GM13976 (cell line): ENCODE measurements at regions not wholly inside any gene's neighbourhood (a gene's known extent, or its start where the extent isn't known, plus 50 kb on each side); places are given as distances from the start of the nearest gene placed in this dataset.

Experiments
- DNase-seq: peaks from one replicate; pipeline ENCODE4 v3.0.0; 2012; ENCODE audit warnings: low spot score
- in situ Hi-C: fragments of 300-500 bp; cut with MboI; formaldehyde crosslinking; loops from one replicate; pipeline ENCODE4 v1.12.0; 2022; ENCODE audit warnings: low sequenced_read_pairs, mixed read lengths, inconsistent platforms; ENCODE audit not compliant: unreplicated experiment
- TF ChIP-seq, protein P1 (sequence below): IDR thresholded peaks from 2 replicates; pipeline ENCODE4 v1.5.1; 2012; ENCODE audit warnings: borderline replicate concordance, mild to moderate bottlenecking; ENCODE audit not compliant: insufficient read depth; ENCODE audit errors: extremely low read depth, missing control alignments, control extremely low read depth

DNA sequence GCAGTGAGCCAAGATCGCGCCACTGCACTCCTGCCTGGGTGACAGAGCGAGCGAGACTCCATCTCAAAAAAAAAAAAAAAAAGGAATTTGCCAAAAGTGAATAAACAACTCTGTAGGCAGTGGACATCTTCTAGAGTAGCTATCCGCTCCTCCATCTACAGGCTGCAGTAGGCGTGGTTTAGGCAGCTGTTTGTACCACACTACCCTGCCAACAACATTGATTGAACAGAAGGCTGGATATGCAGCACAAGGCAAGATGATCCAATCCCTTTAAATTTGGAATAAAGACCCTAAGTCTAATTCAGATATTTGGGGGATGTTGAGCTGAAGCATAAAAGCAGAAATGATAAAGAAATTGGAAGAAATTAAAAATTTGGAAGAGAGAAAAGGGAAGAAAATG is 141.6 kb downstream of the TES start:
- no peak for DNase-seq
- TF ChIP-seq, protein P1, sequence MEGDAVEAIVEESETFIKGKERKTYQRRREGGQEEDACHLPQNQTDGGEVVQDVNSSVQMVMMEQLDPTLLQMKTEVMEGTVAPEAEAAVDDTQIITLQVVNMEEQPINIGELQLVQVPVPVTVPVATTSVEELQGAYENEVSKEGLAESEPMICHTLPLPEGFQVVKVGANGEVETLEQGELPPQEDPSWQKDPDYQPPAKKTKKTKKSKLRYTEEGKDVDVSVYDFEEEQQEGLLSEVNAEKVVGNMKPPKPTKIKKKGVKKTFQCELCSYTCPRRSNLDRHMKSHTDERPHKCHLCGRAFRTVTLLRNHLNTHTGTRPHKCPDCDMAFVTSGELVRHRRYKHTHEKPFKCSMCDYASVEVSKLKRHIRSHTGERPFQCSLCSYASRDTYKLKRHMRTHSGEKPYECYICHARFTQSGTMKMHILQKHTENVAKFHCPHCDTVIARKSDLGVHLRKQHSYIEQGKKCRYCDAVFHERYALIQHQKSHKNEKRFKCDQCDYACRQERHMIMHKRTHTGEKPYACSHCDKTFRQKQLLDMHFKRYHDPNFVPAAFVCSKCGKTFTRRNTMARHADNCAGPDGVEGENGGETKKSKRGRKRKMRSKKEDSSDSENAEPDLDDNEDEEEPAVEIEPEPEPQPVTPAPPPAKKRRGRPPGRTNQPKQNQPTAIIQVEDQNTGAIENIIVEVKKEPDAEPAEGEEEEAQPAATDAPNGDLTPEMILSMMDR = no peak
- in situ Hi-C loops = no loop called here

GRCh38 chr7:116353647-116354046 is 143.3 kb downstream of the TES start:
- in situ Hi-C loops = no loop called here
- DNase-seq = no peak
- TF ChIP-seq, protein P1 = no peak

GRCh38 chr7:116354171-116354545 is 143.8 kb downstream of the TES start:
- DNase-seq = no peak
- TF ChIP-seq, protein P1 = no peak
- in situ Hi-C loops = no loop called here

DNA sequence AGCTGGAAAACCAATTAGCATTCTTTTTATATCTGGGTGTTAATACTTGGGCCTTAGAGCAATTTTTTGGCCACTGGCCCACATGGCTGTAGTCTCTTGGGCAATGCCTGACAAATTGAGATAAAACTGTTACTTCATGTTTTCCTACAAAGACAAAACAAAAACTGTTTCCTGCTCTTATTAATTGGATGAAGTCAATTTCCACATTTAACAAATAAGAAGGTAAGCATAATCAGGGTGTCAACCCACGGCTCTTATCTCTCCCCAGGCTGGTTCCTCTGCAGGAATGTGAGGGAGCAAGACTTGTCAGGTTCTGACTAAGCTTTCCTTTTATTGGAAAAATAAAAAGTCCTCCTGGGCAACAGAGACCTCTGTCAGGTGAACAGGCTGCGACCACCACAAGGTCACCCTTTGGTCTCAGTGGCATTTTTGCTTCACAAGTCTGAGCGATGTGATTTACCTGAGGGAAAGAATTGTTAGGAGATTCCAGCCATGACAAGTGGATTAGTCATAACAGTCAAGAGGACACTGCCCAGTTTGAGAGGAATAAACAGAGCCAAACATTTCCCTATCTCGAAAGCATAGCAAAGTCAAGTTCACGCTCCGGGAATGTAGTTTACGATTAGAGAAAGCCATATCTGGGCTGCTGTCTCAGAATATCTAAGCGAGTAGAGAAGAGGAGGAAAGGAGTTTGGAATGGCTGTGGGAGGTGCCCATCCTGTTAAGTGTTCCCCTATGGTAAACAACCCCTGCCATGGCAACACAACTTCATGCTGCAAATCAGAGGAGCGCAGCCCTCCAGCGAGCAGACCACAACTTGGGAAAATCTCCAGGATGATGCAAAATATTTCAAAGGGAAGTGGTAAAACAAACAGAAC is 144.4 kb downstream of the TES start:
- DNase-seq = no peak
- in situ Hi-C loops = no loop called here
- TF ChIP-seq, protein P1 = no peak

GRCh38 chr7:116355424-116355765 is 144.1 kb upstream of the CAV2 start:
- TF ChIP-seq, protein P1 = no peak
- in situ Hi-C loops = no loop called here
- DNase-seq = no peak

DNA sequence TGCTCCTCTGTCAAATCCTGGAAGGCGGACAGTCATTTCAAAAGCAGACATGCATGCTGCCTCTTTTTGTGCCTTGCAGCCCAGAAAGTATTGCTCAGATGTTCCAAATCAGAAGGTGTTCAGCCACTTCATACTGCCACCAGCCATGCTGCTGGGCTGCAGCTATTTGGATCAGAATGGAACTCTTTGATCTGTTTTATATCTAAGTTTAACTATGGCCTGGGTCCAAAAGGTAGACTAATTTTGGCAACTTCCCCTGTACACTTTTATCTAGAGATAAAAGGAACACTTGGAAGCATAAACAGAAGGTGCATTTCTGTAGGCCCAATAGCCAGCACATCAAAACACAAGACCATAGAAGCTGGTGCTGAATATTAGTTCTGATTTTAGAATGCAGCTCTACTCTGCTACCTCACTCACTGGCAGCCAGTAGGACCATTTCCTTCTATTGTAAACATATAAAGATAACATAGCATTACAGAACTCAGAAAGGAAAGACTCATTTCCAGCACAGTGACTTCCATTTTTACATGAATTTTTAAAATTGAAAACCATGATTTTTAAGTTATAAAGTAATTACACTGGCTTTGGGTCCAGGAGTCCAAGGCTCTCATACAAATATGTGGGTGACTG is 143.1 kb upstream of the CAV2 start:
- in situ Hi-C loops = no loop called here
- no peak for DNase-seq
- TF ChIP-seq, protein P1 = no peak
